ENCODE measurements at regions not wholly inside any gene's neighbourhood (a gene's known extent, or its start where the extent isn't known, plus 50 kb on each side); places are given as distances from the start of the nearest gene placed in this dataset.

GRCh38 chr5:51273871-51274270, 109.4 kb upstream of the ISL1 start:
- DNase-seq: no peak
- Mint-ChIP-seq H3K36me3 (ENCODE audit: insufficient read depth, unreplicated experiment) (no peaks in the 10 kb centered on the region), H3K4me3 (ENCODE audit: low read depth, unreplicated experiment) (no peak overlapping the region), H3K27ac (ENCODE audit: unreplicated experiment) (no peak overlapping the region), H3K9me3 (ENCODE audit: low read depth, unreplicated experiment) (peaks cover 3% of the 10 kb centered on the region), H3K4me1 (ENCODE audit: low read depth, unreplicated experiment) (peaks cover 16% of the 10 kb centered on the region), H3K27me3 (ENCODE audit: unreplicated experiment) (no peaks in the 10 kb centered on the region)
- BruUV-seq (replicated peaks): no TSS peak
- TF ChIP-seq, protein P1, sequence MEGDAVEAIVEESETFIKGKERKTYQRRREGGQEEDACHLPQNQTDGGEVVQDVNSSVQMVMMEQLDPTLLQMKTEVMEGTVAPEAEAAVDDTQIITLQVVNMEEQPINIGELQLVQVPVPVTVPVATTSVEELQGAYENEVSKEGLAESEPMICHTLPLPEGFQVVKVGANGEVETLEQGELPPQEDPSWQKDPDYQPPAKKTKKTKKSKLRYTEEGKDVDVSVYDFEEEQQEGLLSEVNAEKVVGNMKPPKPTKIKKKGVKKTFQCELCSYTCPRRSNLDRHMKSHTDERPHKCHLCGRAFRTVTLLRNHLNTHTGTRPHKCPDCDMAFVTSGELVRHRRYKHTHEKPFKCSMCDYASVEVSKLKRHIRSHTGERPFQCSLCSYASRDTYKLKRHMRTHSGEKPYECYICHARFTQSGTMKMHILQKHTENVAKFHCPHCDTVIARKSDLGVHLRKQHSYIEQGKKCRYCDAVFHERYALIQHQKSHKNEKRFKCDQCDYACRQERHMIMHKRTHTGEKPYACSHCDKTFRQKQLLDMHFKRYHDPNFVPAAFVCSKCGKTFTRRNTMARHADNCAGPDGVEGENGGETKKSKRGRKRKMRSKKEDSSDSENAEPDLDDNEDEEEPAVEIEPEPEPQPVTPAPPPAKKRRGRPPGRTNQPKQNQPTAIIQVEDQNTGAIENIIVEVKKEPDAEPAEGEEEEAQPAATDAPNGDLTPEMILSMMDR (IDR thresholded peaks at IDR 0.05; ENCODE audit: unreplicated experiment): no peak
- CTCF ChIA-PET: no interaction called here
- intact Hi-C loops (cut with micrococcal nuclease; ENCODE audit: unreplicated experiment): no loop called here

- Mint-ChIP-seq H3K9me3 (ENCODE audit: low read depth, unreplicated experiment) (peaks cover 3% of the 10 kb centered on the region), H3K27ac (ENCODE audit: unreplicated experiment) (no peak overlapping the region), H3K36me3 (ENCODE audit: insufficient read depth, unreplicated experiment) (no peaks in the 10 kb centered on the region), H3K4me1 (ENCODE audit: low read depth, unreplicated experiment) (peaks cover 16% of the 10 kb centered on the region), H3K27me3 (ENCODE audit: unreplicated experiment) (no peaks in the 10 kb centered on the region), H3K4me3 (ENCODE audit: low read depth, unreplicated experiment) (no peak overlapping the region)
- TF ChIP-seq, protein P1 (IDR thresholded peaks at IDR 0.05; ENCODE audit: unreplicated experiment): no peak
- no peak for DNase-seq
- CTCF ChIA-PET: no interaction called here
- no TSS peak for BruUV-seq (replicated peaks)
- intact Hi-C loops (cut with micrococcal nuclease; ENCODE audit: unreplicated experiment): no loop called here
These were observed 107.8 kb upstream of the ISL1 start for GRCh38 chr5:51275428-51275827.

GRCh38 chr5:51276250-51276649, 107.0 kb upstream of the ISL1 start:
- CTCF ChIA-PET: no interaction called here

DNA sequence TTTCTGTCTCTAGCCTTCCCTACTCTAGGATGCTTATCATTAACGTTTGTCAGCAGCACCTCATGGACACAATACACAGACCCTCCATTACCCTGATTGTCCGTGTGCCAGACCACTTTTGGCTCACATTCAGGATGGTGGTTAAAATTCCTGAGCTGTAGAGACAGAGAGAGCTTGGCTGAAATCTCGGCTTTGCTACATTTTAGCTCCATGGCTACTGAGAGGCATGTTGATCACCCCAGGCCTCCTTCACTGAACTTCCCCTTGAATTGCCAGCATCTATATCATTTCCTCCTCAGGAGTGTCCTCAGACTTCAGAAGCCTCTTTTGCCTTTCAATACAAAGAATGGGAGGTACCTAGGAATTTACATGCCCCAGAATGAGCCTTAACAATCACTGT, 104.7 kb upstream of the ISL1 start:
- BruUV-seq (replicated peaks): no TSS peak
- DNase-seq: no peak
- Mint-ChIP-seq H3K27ac (ENCODE audit: unreplicated experiment) (no peak overlapping the region), H3K27me3 (ENCODE audit: unreplicated experiment) (no peaks in the 10 kb centered on the region), H3K4me1 (ENCODE audit: low read depth, unreplicated experiment) (peaks cover 6% of the 10 kb centered on the region), H3K36me3 (ENCODE audit: insufficient read depth, unreplicated experiment) (no peaks in the 10 kb centered on the region), H3K4me3 (ENCODE audit: low read depth, unreplicated experiment) (no peak overlapping the region), H3K9me3 (ENCODE audit: low read depth, unreplicated experiment) (peaks cover 3% of the 10 kb centered on the region)
- CTCF ChIA-PET: no interaction called here
- intact Hi-C loops (cut with micrococcal nuclease; ENCODE audit: unreplicated experiment): no loop called here
- TF ChIP-seq, protein P1 (IDR thresholded peaks at IDR 0.05; ENCODE audit: unreplicated experiment): no peak

More at GRCh38 chr5:51276250-51276649, 107.0 kb upstream of the ISL1 start:
- TF ChIP-seq, protein P1 (IDR thresholded peaks at IDR 0.05; ENCODE audit: unreplicated experiment): no peak
- DNase-seq: no peak
- peaks cover 3% of the 10 kb centered on the region for H3K9me3 Mint-ChIP-seq (ENCODE audit: low read depth, unreplicated experiment)
- no peaks in the 10 kb centered on the region for H3K36me3 Mint-ChIP-seq (ENCODE audit: insufficient read depth, unreplicated experiment)
- intact Hi-C loops (cut with micrococcal nuclease; ENCODE audit: unreplicated experiment): no loop called here
- H3K27me3 Mint-ChIP-seq (ENCODE audit: unreplicated experiment): no peaks in the 10 kb centered on the region
- no TSS peak for BruUV-seq (replicated peaks)
- H3K4me3 Mint-ChIP-seq (ENCODE audit: low read depth, unreplicated experiment): no peak overlapping the region
- H3K4me1 Mint-ChIP-seq (ENCODE audit: low read depth, unreplicated experiment): peaks cover 16% of the 10 kb centered on the region
- no peak overlapping the region for H3K27ac Mint-ChIP-seq (ENCODE audit: unreplicated experiment)

All from Calu3 (cell line).